ENCODE measurements at regions not wholly inside any gene's neighbourhood (a gene's known extent, or its start where the extent isn't known, plus 50 kb on each side); places are given as distances from the start of the nearest gene placed in this dataset.

DNA sequence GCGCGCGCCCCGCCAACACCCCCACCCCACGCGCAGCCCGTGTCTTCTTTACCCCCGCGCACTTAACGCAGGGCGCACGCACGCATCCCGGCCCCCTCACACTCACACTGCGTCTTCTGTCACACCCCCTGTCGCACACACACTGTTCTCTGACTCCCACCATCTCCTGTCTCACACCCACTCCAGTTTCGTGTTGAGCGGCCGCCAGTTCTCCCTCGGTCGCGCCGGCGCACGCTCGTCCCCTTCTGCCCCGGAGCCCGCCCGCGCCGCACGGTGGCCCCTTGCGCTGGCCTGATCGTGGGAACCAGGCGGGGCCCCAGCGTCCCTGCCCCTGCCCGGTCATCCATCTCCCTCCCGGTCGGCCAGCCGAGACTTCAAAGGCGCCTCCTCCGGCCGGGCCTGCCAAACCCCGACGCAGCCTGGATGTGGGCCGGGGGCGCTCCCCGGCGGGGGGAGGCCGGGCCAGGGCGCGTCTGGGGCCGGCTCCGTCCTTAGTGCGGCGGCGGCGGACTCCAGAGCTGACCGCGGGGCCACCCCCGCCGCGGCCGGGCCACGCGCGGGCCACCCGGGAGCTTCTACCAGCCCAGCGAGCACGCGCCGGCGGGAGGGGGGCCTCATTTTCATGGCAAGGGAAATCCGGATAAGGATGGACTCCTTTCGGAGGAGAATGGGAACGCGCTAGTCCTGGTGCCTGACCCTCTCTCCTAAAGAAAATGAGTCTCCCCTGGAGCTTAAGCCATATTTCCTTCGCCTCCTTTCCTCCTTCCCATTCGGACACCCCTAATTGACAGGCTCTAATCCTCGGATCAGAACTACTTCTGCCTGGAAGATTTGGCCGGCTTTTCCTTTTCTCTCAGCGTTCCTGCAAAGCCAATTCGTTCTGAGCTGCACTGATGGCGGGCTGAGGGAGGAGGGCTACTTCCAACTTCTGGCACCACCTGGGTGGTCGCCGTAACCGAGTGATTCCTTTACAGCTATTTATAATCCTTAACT is 82.0 kb upstream of the HMGA2 start:
- TF ChIP-seq, protein P1, sequence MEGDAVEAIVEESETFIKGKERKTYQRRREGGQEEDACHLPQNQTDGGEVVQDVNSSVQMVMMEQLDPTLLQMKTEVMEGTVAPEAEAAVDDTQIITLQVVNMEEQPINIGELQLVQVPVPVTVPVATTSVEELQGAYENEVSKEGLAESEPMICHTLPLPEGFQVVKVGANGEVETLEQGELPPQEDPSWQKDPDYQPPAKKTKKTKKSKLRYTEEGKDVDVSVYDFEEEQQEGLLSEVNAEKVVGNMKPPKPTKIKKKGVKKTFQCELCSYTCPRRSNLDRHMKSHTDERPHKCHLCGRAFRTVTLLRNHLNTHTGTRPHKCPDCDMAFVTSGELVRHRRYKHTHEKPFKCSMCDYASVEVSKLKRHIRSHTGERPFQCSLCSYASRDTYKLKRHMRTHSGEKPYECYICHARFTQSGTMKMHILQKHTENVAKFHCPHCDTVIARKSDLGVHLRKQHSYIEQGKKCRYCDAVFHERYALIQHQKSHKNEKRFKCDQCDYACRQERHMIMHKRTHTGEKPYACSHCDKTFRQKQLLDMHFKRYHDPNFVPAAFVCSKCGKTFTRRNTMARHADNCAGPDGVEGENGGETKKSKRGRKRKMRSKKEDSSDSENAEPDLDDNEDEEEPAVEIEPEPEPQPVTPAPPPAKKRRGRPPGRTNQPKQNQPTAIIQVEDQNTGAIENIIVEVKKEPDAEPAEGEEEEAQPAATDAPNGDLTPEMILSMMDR (conservative IDR thresholded peaks at IDR 0.05 in 1 of 2, IDR thresholded peaks at IDR 0.05 in 1 of 2; ENCODE audit: low read depth in 1 of 2, low read length in 2 of 2) = no peak
- TF ChIP-seq EZH2 (IDR thresholded peaks at IDR 0.05; ENCODE audit: low read length, missing control alignments) = no peak

Measured in fibroblast of lung (primary cell).